ENCODE measurements at regions not wholly inside any gene's neighbourhood (a gene's known extent, or its start where the extent isn't known, plus 50 kb on each side); places are given as distances from the start of the nearest gene placed in this dataset.
A peak's percentile ranks its signal among the peaks of the same experiment; 100 is the strongest.

DNA sequence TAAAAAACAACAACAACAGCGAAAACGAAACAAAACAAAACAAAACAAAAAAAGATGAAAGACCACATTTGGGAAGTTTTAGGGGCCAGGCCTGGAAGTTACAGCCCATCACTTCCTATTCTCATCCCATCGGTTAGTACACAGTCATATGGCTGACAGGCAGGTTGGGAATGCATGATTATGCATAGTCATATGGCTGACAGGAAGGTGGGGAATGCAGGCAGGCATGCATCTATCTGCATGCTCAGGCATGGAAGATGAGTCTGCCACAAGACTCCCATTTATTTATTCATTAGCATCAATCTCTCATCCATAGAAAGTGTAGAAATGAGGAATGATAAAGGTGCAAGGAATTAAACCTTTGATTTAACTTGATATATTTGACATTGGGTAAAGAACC, 325.3 kb upstream of the MEX3C start:
- no peak for TF ChIP-seq CTCF (IDR thresholded peaks at IDR 0.05; ENCODE audit: insufficient read depth, low read depth, low read length, missing control alignments)
- H3K4me3 ChIP-seq (ENCODE audit: low read depth, low read length): no peak overlapping the region
- no peak for DNase-seq (ENCODE audit: low read depth)

GRCh38 chr18:51523671-51524070, 326.2 kb upstream of the MEX3C start:
- no peak for TF ChIP-seq CTCF (IDR thresholded peaks at IDR 0.05; ENCODE audit: insufficient read depth, low read depth, low read length, missing control alignments)
- no peak for DNase-seq (ENCODE audit: low read depth)
- no peak overlapping the region for H3K4me3 ChIP-seq (ENCODE audit: low read depth, low read length)

- DNase-seq (ENCODE audit: low read depth): no peak
- H3K4me3 ChIP-seq (ENCODE audit: low read depth, low read length): no peak overlapping the region
- TF ChIP-seq CTCF (IDR thresholded peaks at IDR 0.05; ENCODE audit: insufficient read depth, low read depth, low read length, missing control alignments): no peak
Measured at GRCh38 chr18:51525453-51526225, 328.2 kb upstream of the MEX3C start.

DNA sequence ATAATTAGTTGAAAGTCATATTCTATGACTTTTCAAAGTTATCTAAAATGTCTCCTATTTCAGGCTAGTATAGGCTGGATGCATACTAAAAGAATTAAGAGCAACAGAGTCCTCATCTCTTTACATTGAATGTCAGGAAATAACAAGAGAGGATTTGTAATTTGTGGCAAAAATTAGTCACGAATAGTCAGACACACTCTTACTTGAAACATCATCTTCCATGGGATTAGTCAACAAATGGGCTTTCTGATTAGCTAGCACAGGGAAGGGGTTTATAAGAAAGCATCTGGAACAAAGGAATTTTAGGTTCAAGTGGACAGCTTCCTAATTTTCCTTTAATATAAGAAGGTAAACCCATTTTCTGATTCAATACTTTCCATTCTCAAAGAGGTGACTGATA, 330.3 kb upstream of the MEX3C start:
- TF ChIP-seq CTCF (IDR thresholded peaks at IDR 0.05; ENCODE audit: insufficient read depth, low read depth, low read length, missing control alignments): no peak
- DNase-seq (ENCODE audit: low read depth): no peak
- H3K4me3 ChIP-seq (ENCODE audit: low read depth, low read length): no peak overlapping the region

DNA sequence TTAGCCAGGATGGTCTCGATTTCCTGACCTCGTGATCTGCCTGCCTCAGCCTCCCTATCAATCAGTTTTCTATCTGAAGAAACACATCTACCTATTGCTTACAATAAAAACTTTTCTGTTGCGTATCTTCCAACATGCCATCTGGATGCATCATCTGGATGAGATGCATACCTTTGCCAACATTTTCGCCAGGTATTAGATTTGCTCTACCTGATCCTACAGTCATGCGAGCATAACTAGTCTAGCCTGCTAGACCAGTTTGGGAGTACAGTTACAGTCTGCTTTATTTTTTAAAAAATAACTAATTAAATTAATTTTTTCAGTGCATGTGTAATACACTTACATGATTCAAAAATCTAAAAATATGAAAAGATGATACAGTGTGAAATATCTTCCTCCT, 334.0 kb upstream of the MEX3C start:
- no peak overlapping the region for H3K4me3 ChIP-seq (ENCODE audit: low read depth, low read length)
- DNase-seq (ENCODE audit: low read depth): no peak
- no peak for TF ChIP-seq CTCF (IDR thresholded peaks at IDR 0.05; ENCODE audit: insufficient read depth, low read depth, low read length, missing control alignments)

GRCh38 chr18:51537487-51537886, 340.0 kb upstream of the MEX3C start:
- no peak overlapping the region for H3K4me3 ChIP-seq (ENCODE audit: low read depth, low read length)
- TF ChIP-seq CTCF (IDR thresholded peaks at IDR 0.05; ENCODE audit: insufficient read depth, low read depth, low read length, missing control alignments): no peak
- peak; percentile 58 for DNase-seq (ENCODE audit: low read depth)

GRCh38 chr18:51540562-51540961, 343.1 kb upstream of the MEX3C start:
- DNase-seq (ENCODE audit: low read depth): no peak
- TF ChIP-seq CTCF (IDR thresholded peaks at IDR 0.05; ENCODE audit: insufficient read depth, low read depth, low read length, missing control alignments): no peak
- no peak overlapping the region for H3K4me3 ChIP-seq (ENCODE audit: low read depth, low read length)

All from GM12865 (cell line).